HCT116 (cell line): ENCODE measurements at regions not wholly inside any gene's neighbourhood (a gene's known extent, or its start where the extent isn't known, plus 50 kb on each side); places are given as distances from the start of the nearest gene placed in this dataset.

Experiments used
- ATAC-seq: fragments of 200-7000 bp; cut with Tn5 transposase; 2 replicates; pipeline ENCODE4 v1.9.1; 2020; ENCODE audit warnings: mild to moderate bottlenecking, moderate library complexity
- BruUV-seq: library from RNA; stranded (reverse); fragments of 400-500 nt; replicated peaks from 2 replicates; lab custom pipeline; 2021; lab: Mats Ljungman, UMichigan
- CTCF ChIA-PET: fragments of 300-600 bp; sonication (Branson Sonifier 250); formaldehyde crosslinking; loops from one replicate; lab custom pipeline; 2021; ENCODE audit warnings: antibody characterized with exemption; lab: Charles Lee
- POLR2A ChIA-PET: fragments of 300-600, 350-600 bp; sonication (Branson Sonifier 250); formaldehyde crosslinking; loops from one replicate; lab custom pipeline; 2021; ENCODE audit warnings: antibody characterized with exemption; lab: Charles Lee
- RAD21 ChIA-PET, 2 experiments: fragments of 300-600 bp; sonication (Branson Sonifier 250); formaldehyde crosslinking; loops; one replicate each; lab custom pipeline; 2023; ENCODE audit warnings: low total read pairs in 2 of 2; ENCODE audit not compliant: uncharacterized antibody in 2 of 2, unreplicated experiment in 2 of 2, low non-redundant PET in 1 of 2; lab: Charles Lee
- DNase-seq: peaks from one replicate; pipeline ENCODE4 v3.0.0-alpha.2; 2010; ENCODE audit warnings: low read depth, low spot score
- H2AFZ ChIP-seq: fragments of 200-600 bp; shearing (Covaris generic), sonication (generic); 2 replicates; pipeline ENCODE4 v1.6.1; 2017; ENCODE audit warnings: low read depth, mixed run types, mixed read lengths, antibody characterized with exemption, low read length; ENCODE audit not compliant: poor library complexity, severe bottlenecking
- H3K27ac ChIP-seq: 2 replicates; pipeline ENCODE4 v1.5.1; 2012; ENCODE audit warnings: low read depth, low read length
- H3K27me3 ChIP-seq: fragments of 200-600 bp; sonication (generic); 2 replicates; pipeline ENCODE4 v1.6.1; 2016; ENCODE audit warnings: mixed run types, low read length, mixed read lengths; ENCODE audit not compliant: insufficient read depth
- H3K36me3 ChIP-seq, 2 experiments: fragments of 200-500 bp in 1 of 2; fragments of 200-600 bp in 1 of 2; sonication (Bioruptor generic) in 1 of 2; sonication (generic) in 1 of 2; 2 replicates each; pipeline versions ENCODE4 v1.5.1 to v1.6.1; 2014 to 2016; ENCODE audit warnings: low read length in 2 of 2, inconsistent platforms in 1 of 2, mixed read lengths in 1 of 2, mixed run types in 1 of 2; ENCODE audit not compliant: insufficient read depth in 2 of 2, control insufficient read depth in 1 of 2
- H3K4me1 ChIP-seq, 2 experiments: fragments of 200-600 bp in 1 of 2; sonication (generic) in 1 of 2; 2 replicates each; pipeline versions ENCODE4 v1.5.1 to v1.6.1; 2012 to 2017; ENCODE audit warnings: low read length in 2 of 2, inconsistent platforms in 1 of 2, mild to moderate bottlenecking in 1 of 2, mixed read lengths in 1 of 2, mixed run types in 1 of 2, moderate library complexity in 1 of 2; ENCODE audit not compliant: insufficient read depth in 2 of 2, control insufficient read depth in 1 of 2
- H3K4me2 ChIP-seq: fragments of 200-600 bp; sonication (generic); 2 replicates; pipeline ENCODE4 v1.6.1; 2017; ENCODE audit warnings: mixed run types, low read length, mixed read lengths
- H3K4me3 ChIP-seq, 2 experiments: fragments of 200-600 bp in 1 of 2; sonication (generic) in 1 of 2; replicated peaks in 1 of 2; 2 replicates each; pipeline ENCODE4 v1.5.1; 2011 to 2016; ENCODE audit warnings: low read length in 2 of 2, control low read depth in 1 of 2, low read depth in 1 of 2, mild to moderate bottlenecking in 1 of 2, mixed read lengths in 1 of 2, mixed run types in 1 of 2
- H3K79me2 ChIP-seq: fragments of 200-600 bp; sonication (generic); 2 replicates; pipeline ENCODE4 v1.6.1; 2017; ENCODE audit warnings: mild to moderate bottlenecking, mixed run types, low read length, moderate library complexity, mixed read lengths; ENCODE audit not compliant: insufficient read depth
- H3K9ac ChIP-seq: fragments of 200-600 bp; sonication (generic); 2 replicates; pipeline ENCODE4 v1.6.1; 2016; ENCODE audit warnings: low read length, mixed read lengths
- H3K9me2 ChIP-seq: fragments of 200-600 bp; sonication (generic), shearing (Covaris generic); 2 replicates; pipeline ENCODE4 v1.6.1; 2017; ENCODE audit warnings: mixed run types, mild to moderate bottlenecking, moderate library complexity; ENCODE audit not compliant: insufficient read depth
- H3K9me3 ChIP-seq, 2 experiments: fragments of 200-500 bp in 1 of 2; fragments of 200-600 bp in 1 of 2; sonication (Bioruptor generic) in 1 of 2; sonication (generic) in 1 of 2; 2 replicates each; pipeline ENCODE4 v1.6.1; 2014 to 2017; ENCODE audit warnings: low read length in 2 of 2, mixed read lengths in 2 of 2, inconsistent platforms in 1 of 2, low read depth in 1 of 2, mild to moderate bottlenecking in 1 of 2, mixed run types in 1 of 2, moderate library complexity in 1 of 2; ENCODE audit not compliant: control insufficient read depth in 1 of 2, insufficient read depth in 1 of 2
- H4K20me1 ChIP-seq: fragments of 200-600 bp; sonication (generic), shearing (Covaris generic); 2 replicates; pipeline ENCODE4 v1.6.1; 2017; ENCODE audit warnings: mixed run types, mild to moderate bottlenecking, moderate library complexity; ENCODE audit not compliant: insufficient read depth
- CBX3 ChIP-seq: IDR thresholded peaks from 2 replicates; pipeline ENCODE4 v1.6.1; 2012; ENCODE audit warnings: low read depth
- JUND ChIP-seq: IDR thresholded peaks from 2 replicates; pipeline ENCODE4 v1.6.1; 2012
- REST ChIP-seq: IDR thresholded peaks from 2 replicates; pipeline ENCODE4 v1.6.1; 2012; ENCODE audit warnings: low read depth
- SP1 ChIP-seq: IDR thresholded peaks from 2 replicates; pipeline ENCODE4 v1.6.1; 2012; ENCODE audit warnings: low read depth
- YY1 ChIP-seq: IDR thresholded peaks from 2 replicates; pipeline ENCODE4 v1.6.1; 2011; ENCODE audit warnings: low read length, low read depth, moderate library complexity, mild to moderate bottlenecking; ENCODE audit not compliant: insufficient replicate concordance; ENCODE audit errors: extremely low read depth
- intact Hi-C: fragments of 100-400 bp; cut with micrococcal nuclease; formaldehyde crosslinking; loops from 2 replicates; pipeline ENCODE4 v1.10.0; 2022
- TF ChIP-seq, protein P1 (sequence below): IDR thresholded peaks from 2 replicates; pipeline ENCODE4 v1.6.1; 2012
- TF ChIP-seq, protein P2 (sequence below): IDR thresholded peaks from 2 replicates; pipeline ENCODE4 v1.6.1; 2012

GRCh38 chr10:4626919-4627318 is 199.1 kb upstream of the AKR1E2 start:
- TF ChIP-seq, protein P1, sequence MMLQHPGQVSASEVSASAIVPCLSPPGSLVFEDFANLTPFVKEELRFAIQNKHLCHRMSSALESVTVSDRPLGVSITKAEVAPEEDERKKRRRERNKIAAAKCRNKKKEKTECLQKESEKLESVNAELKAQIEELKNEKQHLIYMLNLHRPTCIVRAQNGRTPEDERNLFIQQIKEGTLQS, result no peak
- TF ChIP-seq JUND (no peak), SP1 (no peak), REST (no peak), CBX3 (no peak), YY1 (no peak)
- TF ChIP-seq, protein P2, sequence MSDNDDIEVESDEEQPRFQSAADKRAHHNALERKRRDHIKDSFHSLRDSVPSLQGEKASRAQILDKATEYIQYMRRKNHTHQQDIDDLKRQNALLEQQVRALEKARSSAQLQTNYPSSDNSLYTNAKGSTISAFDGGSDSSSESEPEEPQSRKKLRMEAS, result no peak
- Histone ChIP-seq H3K4me2 (no peak overlapping the region), H3K9ac (no peak overlapping the region), H3K9me3 (peaks cover 0 to 5% of the 10 kb centered on the region in 2 experiments; a peak in 2 of 4 replicates), H3K9me2 (no peaks in the 10 kb centered on the region), H3K4me1 (no peaks in the 10 kb centered on the region), H4K20me1 (no peaks in the 10 kb centered on the region), H3K27ac (no peak overlapping the region), H3K4me3 (no peak overlapping the region), H3K36me3 (no peaks in the 10 kb centered on the region), H3K79me2 (no peaks in the 10 kb centered on the region), H2AFZ (no peak overlapping the region), H3K27me3 (no peaks in the 10 kb centered on the region)
- ATAC-seq, result no peak
- ChIA-PET RAD21 (no interaction called here), POLR2A (no interaction called here), CTCF (no interaction called here)
- no peak for DNase-seq
- intact Hi-C loops, result no loop called here
- no TSS peak for BruUV-seq
